CD4-positive, alpha-beta T cell (primary cell): ENCODE measurements at regions not wholly inside any gene's neighbourhood (a gene's known extent, or its start where the extent isn't known, plus 50 kb on each side); places are given as distances from the start of the nearest gene placed in this dataset.

ENCODE experiments used
- ATAC-seq: fragments of 200-7000 bp; cut with Tn5 transposase; one replicate; pipeline ENCODE4 v1.10.0; 2022; ENCODE audit warnings: mild to moderate bottlenecking; ENCODE audit not compliant: poor library complexity
- CTCF ChIA-PET: fragments of 350-600 bp; sonication (Branson Sonifier 250); formaldehyde crosslinking; loops from one replicate; lab custom pipeline; 2021; ENCODE audit warnings: antibody characterized with exemption, inconsistent platforms; lab: Charles Lee
- POLR2A ChIA-PET: fragments of 350-600 bp; sonication (Branson Sonifier 250); formaldehyde crosslinking; loops from one replicate; lab custom pipeline; 2021; ENCODE audit warnings: antibody characterized with exemption, inconsistent platforms; lab: Charles Lee
- DNase-seq, 14 experiments: peaks; one replicate each; pipeline ENCODE4 v3.0.0-alpha.2; 2013 to 2020; ENCODE audit warnings: mixed read lengths in 2 of 14
- H3K27ac ChIP-seq, 2 donors: one replicate each; pipeline versions ENCODE4 v1.5.1 to v1.7.0; 2013; ENCODE audit warnings: low read length in 2 of 2, low read depth in 1 of 2, mild to moderate bottlenecking in 1 of 2
- H3K27me3 ChIP-seq, 2 experiments: 1 replicate in 1 of 2; 2 replicates in 1 of 2; pipeline versions ENCODE4 v1.6.1 to v1.7.0; 2013; ENCODE audit warnings: low read length in 2 of 2, control low read depth in 1 of 2, mild to moderate bottlenecking in 1 of 2, moderate library complexity in 1 of 2; ENCODE audit not compliant: insufficient read depth in 2 of 2, control insufficient read depth in 1 of 2
- H3K36me3 ChIP-seq: one replicate; pipeline ENCODE4 v1.6.1; 2013; ENCODE audit warnings: low read length, control low read depth; ENCODE audit not compliant: insufficient read depth
- H3K4me1 ChIP-seq: one replicate; pipeline ENCODE4 v1.6.1; 2013; ENCODE audit warnings: low read length, control low read depth; ENCODE audit not compliant: insufficient read depth
- H3K4me3 ChIP-seq: one replicate; pipeline ENCODE4 v1.5.1; 2013; ENCODE audit warnings: mild to moderate bottlenecking, low read length, moderate library complexity
- H3K9me3 ChIP-seq, 2 experiments: 1 replicate in 1 of 2; 2 replicates in 1 of 2; pipeline versions ENCODE4 v1.6.1 to v1.7.0; 2013; ENCODE audit warnings: low read length in 2 of 2, mild to moderate bottlenecking in 2 of 2, control low read depth in 1 of 2, moderate library complexity in 1 of 2; ENCODE audit not compliant: control insufficient read depth in 1 of 2, insufficient read depth in 1 of 2
- H3K27ac Mint-ChIP-seq: one replicate; pipeline ENCODE4 v1.8.0; 2020; ENCODE audit warnings: mixed read lengths
- H3K27me3 Mint-ChIP-seq: one replicate; pipeline ENCODE4 v1.8.0; 2021; ENCODE audit warnings: mixed read lengths
- H3K36me3 Mint-ChIP-seq: one replicate; pipeline ENCODE4 v1.8.0; 2021; ENCODE audit warnings: low read depth, mixed read lengths
- H3K4me1 Mint-ChIP-seq: one replicate; pipeline ENCODE4 v1.8.0; 2021; ENCODE audit warnings: low read depth, mixed read lengths
- H3K4me3 Mint-ChIP-seq: one replicate; pipeline ENCODE4 v1.8.0; 2020; ENCODE audit warnings: mild to moderate bottlenecking, mixed read lengths
- H3K9me3 Mint-ChIP-seq: one replicate; pipeline ENCODE4 v1.8.0; 2020; ENCODE audit warnings: mixed read lengths
- CTCF ChIP-seq: fragments of 200-600 bp; IDR thresholded peaks from one replicate; pipeline ENCODE4 v1.8.0; 2022; ENCODE audit warnings: antibody characterized with exemption, mild to moderate bottlenecking
- intact Hi-C, 2 experiments: fragments of 100-400 bp; cut with DNase I in 1 of 2; cut with micrococcal nuclease in 1 of 2; formaldehyde crosslinking; loops; one replicate each; pipeline versions ENCODE4 v1.15.1 to v1.9.0; 2023 to 2025; cut with DNase I, micrococcal nuclease

GRCh38 chr19:28422791-28423650, 789.9 kb downstream of the UQCRFS1 start:
- no peaks in the 10 kb centered on the region for H3K4me1 ChIP-seq
- DNase-seq: no peak

GRCh38 chr19:28422046-28422445, 790.9 kb downstream of the UQCRFS1 start:
- POLR2A ChIA-PET: no interaction called here
- no peaks in the 10 kb centered on the region for H3K27me3 Mint-ChIP-seq
- H3K27ac Mint-ChIP-seq: no peak overlapping the region
- intact Hi-C loops: no loop called here
- ATAC-seq (no peak), DNase-seq (no peak)
- CTCF ChIA-PET: no interaction called here
- Histone ChIP-seq H3K4me3 (no peak overlapping the region), H3K9me3 (peaks cover 0 to 28% of the 10 kb centered on the region in 2 experiments), H3K36me3 (no peaks in the 10 kb centered on the region), H3K27ac (no peak overlapping the region), H3K4me1 (no peaks in the 10 kb centered on the region), H3K27me3 (peaks cover 0 to 2% of the 10 kb centered on the region in 2 experiments)
- no peaks in the 10 kb centered on the region for H3K36me3 Mint-ChIP-seq
- H3K4me1 Mint-ChIP-seq: no peaks in the 10 kb centered on the region
- TF ChIP-seq CTCF: no peak
- no peak overlapping the region for H3K4me3 Mint-ChIP-seq
- no peaks in the 10 kb centered on the region for H3K9me3 Mint-ChIP-seq

More at GRCh38 chr19:28422791-28423650, 789.9 kb downstream of the UQCRFS1 start:
- ChIA-PET CTCF (no interaction called here), POLR2A (no interaction called here)
- H3K9me3 ChIP-seq: peaks cover 0 to 23% of the 10 kb centered on the region in 2 experiments
- H3K4me3 ChIP-seq: no peak overlapping the region
- Mint-ChIP-seq H3K36me3 (no peaks in the 10 kb centered on the region), H3K4me1 (no peaks in the 10 kb centered on the region), H3K27me3 (no peaks in the 10 kb centered on the region), H3K9me3 (no peaks in the 10 kb centered on the region), H3K4me3 (no peak overlapping the region), H3K27ac (no peak overlapping the region)
- H3K27ac ChIP-seq: no peak overlapping the region
- intact Hi-C loops: no loop called here
- no peak for ATAC-seq
- H3K27me3 ChIP-seq: peaks cover 0 to 2% of the 10 kb centered on the region in 2 experiments
- H3K36me3 ChIP-seq: no peaks in the 10 kb centered on the region
- TF ChIP-seq CTCF: no peak

- Mint-ChIP-seq H3K9me3 (no peaks in the 10 kb centered on the region), H3K4me3 (no peak overlapping the region), H3K27me3 (no peaks in the 10 kb centered on the region), H3K27ac (no peak overlapping the region), H3K4me1 (no peaks in the 10 kb centered on the region), H3K36me3 (no peaks in the 10 kb centered on the region)
- no peak overlapping the region for H3K27ac ChIP-seq
- peaks cover 0 to 2% of the 10 kb centered on the region in 2 experiments for H3K27me3 ChIP-seq
- H3K4me1 ChIP-seq: no peaks in the 10 kb centered on the region
- no peak for ATAC-seq
- intact Hi-C loops: no loop called here
- POLR2A ChIA-PET: no interaction called here
- H3K9me3 ChIP-seq: peaks cover 0 to 28% of the 10 kb centered on the region in 2 experiments
- H3K36me3 ChIP-seq: no peaks in the 10 kb centered on the region
- no peak for TF ChIP-seq CTCF
- CTCF ChIA-PET: no interaction called here
- DNase-seq: no peak
- no peak overlapping the region for H3K4me3 ChIP-seq
These were observed 792.0 kb downstream of the UQCRFS1 start for GRCh38 chr19:28420811-28421550.
